GM18505 (cell line): ENCODE measurements at regions not wholly inside any gene's neighbourhood (a gene's known extent, or its start where the extent isn't known, plus 50 kb on each side); places are given as distances from the start of the nearest gene placed in this dataset.
"Not testable (repeated sequence)": the region's sequence is repeated elsewhere in the genome, so short reads cannot be mapped to it uniquely, and the experiment has no call there.

ENCODE experiments used
- ATAC-seq: cut with Tn5 transposase; IDR thresholded peaks from one replicate; pipeline ENCODE4 v1.9.1; 2021; ENCODE audit not compliant: unreplicated experiment
- POLR2A ChIP-seq: IDR thresholded peaks from 4 replicates; pipeline ENCODE4 v1.6.1; 2011; ENCODE audit warnings: borderline replicate concordance; ENCODE audit not compliant: insufficient read depth, insufficient read length; ENCODE audit errors: extremely low read depth

- no peak for TF ChIP-seq POLR2A
- no peak for ATAC-seq
Measured at GRCh38 chr2:176944998-176945397, 267.6 kb upstream of the HNRNPA3 start.

- TF ChIP-seq POLR2A: no peak
- ATAC-seq: no peak
Measured at GRCh38 chr2:176947754-176948153, 264.8 kb upstream of the HNRNPA3 start.

- not testable (repeated sequence) for ATAC-seq
Measured at GRCh38 chr2:176951218-176951617, 261.4 kb upstream of the HNRNPA3 start.

DNA sequence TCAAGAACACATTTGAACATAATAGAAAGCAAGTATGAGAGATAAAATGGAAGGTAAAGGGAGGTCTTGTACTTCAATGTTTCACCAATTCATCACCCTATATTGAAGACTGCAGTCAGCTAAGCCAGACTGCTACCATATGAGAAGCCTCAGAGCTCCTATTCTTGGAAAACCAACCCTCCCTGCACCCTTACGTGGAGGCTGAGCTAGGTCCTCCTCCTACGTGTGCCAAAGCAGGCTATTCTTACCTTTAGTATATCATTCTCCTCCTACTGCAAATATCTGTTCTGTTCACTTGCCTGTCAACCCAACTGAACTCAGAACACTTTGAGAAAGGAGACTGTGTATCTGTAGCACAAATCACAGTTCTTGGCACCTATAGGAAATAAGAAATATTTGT, 255.8 kb upstream of the HNRNPA3 start:
- TF ChIP-seq POLR2A: no peak

DNA sequence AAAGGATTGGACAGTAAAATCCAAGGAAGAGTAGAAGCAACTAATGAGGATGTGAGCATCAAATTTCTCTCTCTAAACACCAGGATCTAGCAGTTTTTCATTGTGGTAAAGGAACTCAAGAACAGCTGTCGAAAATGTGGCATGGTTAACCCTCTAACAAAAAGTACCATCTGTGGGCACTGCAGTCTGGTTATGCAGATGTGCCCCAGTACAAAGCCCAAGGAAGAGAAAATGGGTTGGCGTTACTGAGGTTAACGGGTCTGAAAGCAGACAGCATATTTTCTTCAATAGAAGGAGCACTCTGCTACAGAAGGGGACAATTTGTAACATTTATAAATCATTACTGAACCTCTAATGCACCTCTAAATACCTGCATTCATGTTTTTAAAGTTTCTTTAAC, 253.0 kb upstream of the HNRNPA3 start:
- no peak for ATAC-seq
- no peak for TF ChIP-seq POLR2A

More for the DNA sequence above, 255.8 kb upstream of the HNRNPA3 start:
- ATAC-seq: no peak

- TF ChIP-seq POLR2A: no peak
- ATAC-seq: no peak
Measured at GRCh38 chr2:176960061-176960460, 252.5 kb upstream of the HNRNPA3 start.

- TF ChIP-seq POLR2A: no peak
- ATAC-seq: no peak
Measured at GRCh38 chr2:176960736-176961520, 251.7 kb upstream of the HNRNPA3 start.

GRCh38 chr2:176961775-176962619, 250.6 kb upstream of the HNRNPA3 start:
- ATAC-seq: no peak
- TF ChIP-seq POLR2A: no peak

DNA sequence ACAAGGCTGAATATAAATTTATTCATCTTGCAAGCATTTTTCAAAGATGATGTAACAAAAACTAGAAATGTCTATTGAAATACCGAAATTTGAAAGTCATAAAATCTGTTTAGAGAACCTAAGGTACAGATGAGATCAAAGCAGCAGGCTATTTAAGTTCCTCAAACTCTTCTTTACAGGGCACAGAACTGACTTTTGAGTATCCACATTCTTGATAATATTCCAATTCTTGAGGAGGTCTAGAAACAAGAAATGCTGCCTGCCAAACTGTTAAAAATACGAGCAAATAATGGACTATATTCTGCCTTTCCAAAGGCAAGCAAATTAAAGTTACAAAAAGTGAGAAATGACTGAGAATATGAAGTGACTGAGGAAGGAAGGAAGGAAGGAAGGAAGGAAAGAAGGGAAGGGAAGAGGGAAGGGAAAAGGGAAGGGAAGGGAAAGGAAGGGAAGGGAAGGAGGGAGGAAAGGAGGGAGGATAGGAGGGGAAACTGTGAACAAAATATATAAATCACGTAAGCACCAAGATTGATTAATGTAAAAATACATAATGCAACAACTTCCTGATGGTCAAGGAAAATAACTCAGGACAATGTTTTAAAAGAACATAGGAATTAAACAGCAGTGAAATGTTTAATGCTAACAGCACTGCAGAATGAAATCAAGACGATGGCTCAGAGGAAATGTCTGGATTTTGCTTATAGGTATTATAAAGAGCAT, 248.9 kb upstream of the HNRNPA3 start:
- ATAC-seq: no peak
- no peak for TF ChIP-seq POLR2A

DNA sequence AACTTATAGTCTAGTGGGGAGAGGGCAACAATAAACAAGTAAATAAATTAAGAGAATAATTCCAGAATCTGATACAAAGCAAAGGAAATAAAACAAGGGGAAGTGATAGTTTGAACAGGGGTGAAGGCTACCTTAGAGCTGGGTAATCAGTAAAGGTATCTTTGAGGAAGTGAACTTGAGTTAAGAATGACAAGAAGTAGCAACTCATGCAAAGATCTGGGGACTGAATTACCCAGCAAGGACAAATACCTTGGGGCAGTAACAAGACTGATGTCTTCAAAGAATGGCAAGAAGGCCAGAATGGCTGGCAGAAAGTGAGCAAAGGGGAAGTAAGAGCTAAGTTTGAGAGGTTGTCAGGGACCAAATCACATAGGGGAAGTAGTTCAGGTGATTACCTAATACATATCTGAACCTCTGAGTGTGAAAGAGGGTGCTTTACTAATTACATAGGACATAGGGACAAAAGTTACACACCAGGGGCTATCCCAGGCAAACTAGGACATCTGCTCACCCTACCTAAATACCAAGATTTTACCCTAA, 244.6 kb upstream of the HNRNPA3 start:
- ATAC-seq: no peak

GRCh38 chr2:176969642-176970359, 242.8 kb upstream of the HNRNPA3 start:
- ATAC-seq: no peak
- no peak for TF ChIP-seq POLR2A

More for the DNA sequence above, 244.6 kb upstream of the HNRNPA3 start:
- no peak for TF ChIP-seq POLR2A
